22Rv1 (cell line): ENCODE measurements at regions not wholly inside any gene's neighbourhood (a gene's known extent, or its start where the extent isn't known, plus 50 kb on each side); places are given as distances from the start of the nearest gene placed in this dataset.

Experiments used
- ZFX ChIP-seq: fragments of 450-650 bp; IDR thresholded peaks from 2 replicates; pipeline ENCODE4 v1.6.1; 2017; ENCODE audit warnings: antibody characterized with exemption, borderline replicate concordance
- TF ChIP-seq, protein P1 (sequence below): fragments of 450-650 bp; IDR thresholded peaks from 2 replicates; pipeline ENCODE4 v1.5.1; 2017; ENCODE audit warnings: mild to moderate bottlenecking

GRCh38 chr3:67215690-67216089 lies 217.6 kb downstream of the KBTBD8 start:
- TF ChIP-seq, protein P1, sequence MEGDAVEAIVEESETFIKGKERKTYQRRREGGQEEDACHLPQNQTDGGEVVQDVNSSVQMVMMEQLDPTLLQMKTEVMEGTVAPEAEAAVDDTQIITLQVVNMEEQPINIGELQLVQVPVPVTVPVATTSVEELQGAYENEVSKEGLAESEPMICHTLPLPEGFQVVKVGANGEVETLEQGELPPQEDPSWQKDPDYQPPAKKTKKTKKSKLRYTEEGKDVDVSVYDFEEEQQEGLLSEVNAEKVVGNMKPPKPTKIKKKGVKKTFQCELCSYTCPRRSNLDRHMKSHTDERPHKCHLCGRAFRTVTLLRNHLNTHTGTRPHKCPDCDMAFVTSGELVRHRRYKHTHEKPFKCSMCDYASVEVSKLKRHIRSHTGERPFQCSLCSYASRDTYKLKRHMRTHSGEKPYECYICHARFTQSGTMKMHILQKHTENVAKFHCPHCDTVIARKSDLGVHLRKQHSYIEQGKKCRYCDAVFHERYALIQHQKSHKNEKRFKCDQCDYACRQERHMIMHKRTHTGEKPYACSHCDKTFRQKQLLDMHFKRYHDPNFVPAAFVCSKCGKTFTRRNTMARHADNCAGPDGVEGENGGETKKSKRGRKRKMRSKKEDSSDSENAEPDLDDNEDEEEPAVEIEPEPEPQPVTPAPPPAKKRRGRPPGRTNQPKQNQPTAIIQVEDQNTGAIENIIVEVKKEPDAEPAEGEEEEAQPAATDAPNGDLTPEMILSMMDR = no peak
- TF ChIP-seq ZFX = no peak
